AML-193 (cell line): ENCODE measurements at regions not wholly inside any gene's neighbourhood (a gene's known extent, or its start where the extent isn't known, plus 50 kb on each side); places are given as distances from the start of the nearest gene placed in this dataset.
"Not testable (repeated sequence)": the region's sequence is repeated elsewhere in the genome, so short reads cannot be mapped to it uniquely, and the experiment has no call there.

Experiments used
- DNase-seq, 2 experiments: peaks; one replicate each; lab custom pipeline; 2025; lab: John Stamatoyannopoulos, UW

DNA sequence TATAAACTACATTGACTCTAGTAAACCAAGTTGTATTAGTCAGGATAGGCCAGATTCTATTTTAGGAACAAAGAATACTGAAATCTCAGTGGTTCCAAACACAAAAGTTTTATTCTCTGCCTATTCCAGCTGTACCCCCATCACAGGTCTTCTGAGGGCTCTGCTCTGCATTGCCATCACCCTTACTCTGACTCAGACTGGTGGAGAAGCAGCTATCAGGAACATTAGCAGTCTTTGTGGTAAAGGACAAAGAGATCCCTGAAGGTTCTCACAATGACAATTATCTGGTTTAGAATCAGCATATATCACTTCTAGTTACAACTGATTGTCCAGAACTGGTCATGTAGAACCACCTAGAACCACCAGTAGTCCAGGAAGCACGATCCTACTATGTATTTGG lies 251.1 kb downstream of the GLUD2 start:
- no peak for DNase-seq

DNA sequence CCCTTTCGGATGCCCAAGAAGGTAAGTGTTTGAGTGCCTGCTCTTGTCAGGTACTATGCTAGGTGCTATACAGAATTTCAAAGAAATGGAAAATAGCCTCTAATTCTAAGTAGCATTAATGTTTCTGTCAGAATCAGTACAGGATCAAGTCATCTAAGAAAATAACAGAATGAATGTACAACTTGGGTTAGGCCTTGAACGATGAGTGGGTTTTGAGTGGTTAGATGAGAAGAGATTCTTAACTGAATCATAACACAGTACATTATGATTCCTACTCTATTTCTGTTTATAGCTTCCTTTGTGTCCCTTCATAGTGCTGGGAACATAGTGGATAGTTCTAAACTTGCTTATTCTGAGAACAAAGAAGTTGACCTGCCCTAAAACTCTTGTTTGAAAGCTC lies 253.9 kb downstream of the GLUD2 start:
- no peak for DNase-seq

DNA sequence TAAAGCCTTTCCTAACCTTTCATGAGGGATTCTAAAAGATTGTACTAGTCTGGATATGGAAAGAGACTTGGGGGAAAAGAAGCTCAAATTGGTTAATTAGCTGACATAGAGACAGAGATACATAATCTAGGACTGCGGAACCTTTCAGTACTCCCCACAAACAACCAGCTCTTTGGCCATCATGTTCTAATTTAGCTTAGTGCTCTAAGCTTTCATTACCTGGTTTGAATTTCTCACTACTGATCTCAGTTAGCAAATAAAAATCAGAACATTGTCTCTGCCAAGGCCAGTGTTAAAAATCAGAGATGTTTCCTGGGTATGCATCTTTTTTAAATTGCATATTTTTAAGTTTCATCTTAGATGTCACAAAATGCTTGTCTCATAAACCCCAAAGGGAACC lies 254.4 kb downstream of the GLUD2 start:
- no peak for DNase-seq

DNA sequence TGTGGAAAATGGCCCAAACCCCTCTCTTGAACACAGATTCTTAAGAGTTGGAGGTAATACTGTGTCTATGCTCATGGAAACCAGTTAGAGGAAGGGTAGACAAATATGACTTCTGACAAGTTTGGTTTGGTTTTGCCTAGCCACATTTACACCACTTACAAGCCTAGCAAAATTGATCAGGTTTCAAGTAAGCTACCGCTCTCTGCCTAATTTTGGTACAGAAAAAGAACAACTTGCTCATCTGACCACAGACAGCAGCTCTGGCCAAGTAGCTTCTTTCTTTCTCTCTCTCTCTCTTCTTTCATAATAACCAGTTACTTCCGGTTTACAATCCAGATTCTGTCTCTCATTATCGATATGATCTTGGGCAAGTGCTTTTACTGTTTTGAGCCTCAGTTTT lies 260.0 kb downstream of the GLUD2 start:
- DNase-seq = no peak

DNA sequence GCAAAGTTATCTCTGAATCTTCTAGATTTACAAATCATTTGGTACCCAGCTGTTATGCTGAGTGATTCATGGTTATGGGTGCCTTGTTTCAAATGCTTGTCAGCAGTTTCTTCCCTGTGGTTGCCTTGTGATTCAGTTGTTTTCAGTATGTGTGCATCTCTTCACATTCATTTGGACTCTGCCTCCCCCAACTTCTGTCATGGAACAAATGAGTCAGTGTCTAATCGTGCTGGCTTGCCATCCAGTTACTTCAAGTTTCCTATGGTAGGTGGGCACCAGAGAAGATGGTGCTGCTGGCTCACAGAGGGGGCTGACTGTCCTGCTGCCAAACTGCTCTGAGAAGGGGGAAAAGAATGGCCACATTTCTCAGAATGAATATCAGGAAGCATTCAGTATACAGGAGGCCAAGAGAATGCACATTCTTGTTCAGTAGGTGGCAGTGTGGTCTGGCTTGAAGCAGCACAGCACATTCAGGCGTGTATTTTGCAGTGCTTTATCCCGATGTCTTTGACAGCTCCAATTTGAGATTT lies 260.9 kb downstream of the GLUD2 start:
- DNase-seq = no peak

DNA sequence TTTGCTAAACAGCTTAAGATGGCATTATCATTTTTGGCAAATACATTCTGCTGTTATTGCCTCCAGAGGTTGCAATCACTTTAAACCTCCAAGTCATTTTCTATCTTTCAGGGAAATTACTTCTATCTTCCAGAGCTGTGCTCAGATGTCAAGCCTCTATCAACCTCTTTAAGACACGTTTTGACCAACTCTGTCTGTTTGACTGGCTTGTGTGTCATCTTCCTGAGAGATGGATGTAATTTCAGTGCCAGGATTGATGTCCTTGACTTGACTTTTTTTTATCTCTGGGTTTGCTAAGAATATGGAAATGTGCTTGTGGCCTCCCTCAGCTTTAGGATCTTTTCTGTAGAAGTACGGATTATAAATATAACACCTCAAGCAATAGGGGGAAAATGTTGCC lies 263.4 kb downstream of the GLUD2 start:
- DNase-seq = no peak

DNA sequence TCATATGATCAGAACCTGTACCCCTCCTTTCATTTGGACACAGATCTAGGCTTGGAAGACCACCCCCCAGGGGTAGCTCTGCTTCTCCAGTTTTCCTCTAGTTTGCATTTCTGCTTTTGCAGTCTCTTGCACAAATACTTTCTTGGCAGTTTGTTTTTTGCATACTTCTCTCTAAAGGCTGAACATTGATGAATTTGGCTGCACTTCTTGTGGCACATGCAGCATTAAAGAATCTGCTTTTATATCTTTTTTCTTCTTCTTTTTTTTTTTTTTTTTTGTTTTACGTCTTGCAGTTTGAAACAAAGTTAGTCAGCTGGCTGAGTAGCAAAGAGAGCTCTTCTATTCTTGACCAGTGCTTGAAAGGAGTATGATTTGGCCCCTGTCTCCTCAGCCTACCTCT lies 273.0 kb downstream of the GLUD2 start:
- no peak for DNase-seq

DNA sequence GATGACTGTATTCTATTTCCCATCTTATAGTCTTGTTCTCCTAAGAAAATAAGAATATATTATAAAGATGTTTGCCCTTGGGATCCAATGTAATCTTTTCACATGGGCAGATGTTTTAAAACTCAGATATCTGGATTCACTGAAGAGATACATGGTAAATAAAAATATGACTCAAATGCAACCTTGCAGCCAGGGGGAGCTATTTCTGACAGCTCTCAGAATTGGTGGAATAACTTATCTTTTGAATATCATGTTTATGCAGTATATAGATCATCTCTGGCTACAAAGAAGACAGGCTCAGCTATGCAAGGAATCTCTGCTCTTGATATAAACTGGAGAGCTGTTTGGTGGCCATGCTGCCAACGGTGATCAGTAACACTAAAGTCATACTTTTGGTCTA lies 274.7 kb downstream of the GLUD2 start:
- DNase-seq = no peak

DNA sequence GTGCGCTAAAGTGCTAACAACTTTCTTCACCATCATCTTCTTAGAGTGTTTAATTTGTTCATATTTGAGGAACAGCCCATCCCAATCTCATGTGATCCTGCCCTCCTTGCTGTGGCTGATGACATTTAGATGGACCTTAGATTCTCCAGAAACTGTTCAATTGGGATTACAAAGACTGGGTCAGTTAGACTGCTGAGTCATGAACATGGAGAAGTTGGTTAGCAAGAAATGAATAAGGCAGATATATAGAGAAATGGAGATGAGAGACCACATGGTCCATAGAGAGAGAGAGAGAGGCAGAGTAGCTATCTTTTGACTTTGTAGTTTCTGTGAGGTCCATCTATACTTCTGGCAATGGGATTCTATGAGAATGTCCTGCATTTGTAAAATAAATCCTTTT lies 275.9 kb downstream of the GLUD2 start:
- no peak for DNase-seq

DNA sequence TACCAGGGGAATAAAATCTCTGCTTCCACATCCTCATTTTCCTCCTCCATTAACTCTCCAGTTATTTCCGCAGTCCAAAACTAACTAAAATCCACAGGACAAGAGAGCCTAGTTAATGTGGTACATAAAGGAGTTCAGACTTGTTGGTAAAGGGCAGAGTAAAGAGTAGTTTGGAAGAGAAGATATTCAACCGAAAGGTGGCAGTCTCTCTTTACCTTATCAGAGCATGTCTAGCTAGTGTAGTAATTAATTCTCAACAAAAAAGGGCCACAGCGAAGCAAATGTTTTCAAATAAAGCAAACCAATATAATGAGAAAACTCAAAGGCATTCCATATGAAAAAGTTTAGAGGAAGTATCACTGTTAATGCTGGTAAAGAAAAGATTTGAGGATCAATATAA lies 286.5 kb downstream of the GLUD2 start:
- no peak for DNase-seq

DNA sequence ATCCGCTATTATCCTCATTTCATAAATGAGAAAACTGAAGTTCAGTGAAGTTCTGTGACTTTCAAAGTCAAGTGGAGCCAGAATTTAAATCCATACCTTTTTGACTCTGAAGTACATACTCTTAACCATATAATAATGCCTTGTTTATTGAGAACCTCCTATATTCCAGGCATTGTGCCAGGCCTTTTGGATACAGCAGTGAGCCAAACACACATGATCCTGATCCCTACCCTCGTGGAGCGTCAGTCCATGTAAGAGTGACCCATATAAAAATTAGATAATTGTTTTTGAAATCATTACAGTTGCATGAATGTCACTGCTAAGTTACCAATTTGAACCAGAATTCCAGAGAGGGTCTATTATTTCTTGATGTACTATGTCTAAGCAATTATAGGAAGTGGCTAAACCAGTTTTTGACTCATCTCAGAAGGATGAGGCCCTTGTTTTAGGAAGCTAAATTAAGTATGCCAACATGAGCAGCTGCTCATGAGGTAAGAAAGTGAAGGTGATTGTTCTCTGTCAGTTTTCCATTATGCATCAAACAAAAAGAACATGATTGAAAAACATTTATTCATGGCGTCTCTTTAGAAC lies 289.5 kb downstream of the GLUD2 start:
- DNase-seq = no peak

DNA sequence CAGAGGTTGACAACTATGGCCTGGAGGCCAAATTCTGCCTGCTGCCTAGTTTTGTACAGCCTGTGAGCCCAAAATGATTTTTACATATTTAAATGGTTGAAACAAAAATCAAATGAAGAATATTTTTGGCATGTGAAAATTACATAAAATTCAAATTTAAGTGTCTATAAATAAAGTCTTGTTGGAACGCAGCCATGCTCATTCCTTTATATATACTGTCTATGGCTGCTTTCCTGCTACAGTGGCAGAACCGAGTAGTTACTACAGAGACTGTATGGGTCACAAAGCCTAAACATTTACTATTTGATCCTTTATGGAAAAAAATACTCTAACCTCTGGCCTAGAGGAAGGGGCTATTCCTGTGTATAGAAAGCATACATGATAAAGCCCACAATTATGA lies 290.4 kb downstream of the GLUD2 start:
- no peak for DNase-seq

DNA sequence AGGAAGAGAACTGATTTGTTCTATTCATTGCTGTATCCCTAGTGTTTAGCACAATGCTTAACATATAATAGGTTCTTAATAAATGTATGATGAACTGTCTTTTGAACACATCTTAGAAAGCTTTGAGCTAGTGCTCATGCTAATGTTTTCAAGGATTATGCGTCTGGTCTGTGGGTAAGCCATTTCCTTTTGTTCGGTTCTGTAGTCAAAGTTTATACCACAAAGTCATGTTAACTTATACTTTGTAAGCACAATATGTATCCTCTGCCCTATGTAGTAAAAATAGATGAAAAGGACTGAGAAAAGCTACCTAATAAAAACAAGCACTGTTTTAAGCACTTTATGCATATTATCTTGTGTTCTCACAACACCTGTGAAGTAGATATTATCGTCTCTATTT lies 301.9 kb downstream of the GLUD2 start:
- no peak for DNase-seq

DNA sequence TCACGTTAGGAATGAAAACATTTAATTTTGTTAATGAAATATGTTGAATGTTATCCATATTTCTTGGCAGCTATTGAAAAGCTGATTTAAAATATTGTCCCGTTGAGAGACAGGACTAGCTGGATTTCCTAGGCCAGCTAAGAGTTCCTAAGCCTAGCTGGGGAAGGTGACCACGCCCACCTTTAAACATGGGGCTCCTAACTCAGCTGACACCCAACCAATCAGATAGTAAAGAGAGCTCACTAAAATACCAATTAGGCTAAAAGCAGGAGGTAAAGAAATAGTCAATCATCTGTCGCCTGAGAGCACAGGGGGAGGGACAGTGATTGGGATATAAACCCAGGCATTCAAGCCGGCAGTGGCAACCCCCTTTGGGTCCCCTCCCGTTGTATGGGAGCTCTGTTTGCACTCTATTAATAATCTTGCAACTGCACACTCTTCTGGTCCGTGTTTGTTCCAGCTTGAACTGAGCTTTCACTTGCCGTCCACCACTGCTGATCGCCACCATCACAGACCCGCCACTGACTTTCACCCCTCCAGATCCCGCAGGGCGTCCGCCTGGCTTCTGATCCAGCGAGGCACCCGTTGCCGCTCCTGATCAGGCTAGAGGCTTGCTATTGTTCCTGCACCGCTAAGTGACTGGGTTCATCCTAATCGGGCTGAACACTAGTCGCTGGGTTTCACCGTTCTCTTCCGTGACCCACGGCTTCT lies 308.9 kb downstream of the GLUD2 start:
- DNase-seq = no peak

DNA sequence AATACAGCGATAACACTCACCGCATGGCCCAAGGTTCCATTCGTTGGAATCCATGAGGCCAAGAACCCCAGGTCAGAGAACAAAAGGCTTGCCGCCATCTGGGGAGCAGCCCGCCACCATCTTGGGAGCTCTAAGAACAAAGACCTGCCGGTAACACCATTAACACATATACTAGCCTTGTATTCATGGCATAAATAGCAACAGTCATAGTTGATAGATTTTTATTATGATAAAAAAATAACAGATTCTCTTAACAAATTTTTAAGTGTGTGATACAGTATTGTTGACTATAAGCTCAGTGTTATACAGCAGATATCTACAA lies 309.4 kb downstream of the GLUD2 start:
- DNase-seq = no peak

DNA sequence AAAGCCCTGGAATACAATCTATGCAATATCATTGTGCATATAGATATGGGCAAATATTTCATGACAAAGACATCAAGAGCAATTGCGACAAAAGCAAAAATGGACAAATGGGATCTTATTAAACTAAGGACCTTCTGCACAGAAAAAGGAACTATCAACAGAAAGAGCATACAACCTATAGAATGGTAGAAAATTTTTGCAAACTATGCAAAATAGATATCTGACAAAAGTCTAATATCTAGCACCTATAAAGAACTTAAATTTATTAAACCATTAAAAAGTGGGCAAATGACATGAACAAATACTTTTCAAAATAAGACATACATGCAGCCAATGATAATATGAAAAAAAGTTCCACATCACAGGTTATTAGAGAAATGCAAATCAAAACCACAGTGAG lies 312.9 kb downstream of the GLUD2 start:
- no peak for DNase-seq

DNA sequence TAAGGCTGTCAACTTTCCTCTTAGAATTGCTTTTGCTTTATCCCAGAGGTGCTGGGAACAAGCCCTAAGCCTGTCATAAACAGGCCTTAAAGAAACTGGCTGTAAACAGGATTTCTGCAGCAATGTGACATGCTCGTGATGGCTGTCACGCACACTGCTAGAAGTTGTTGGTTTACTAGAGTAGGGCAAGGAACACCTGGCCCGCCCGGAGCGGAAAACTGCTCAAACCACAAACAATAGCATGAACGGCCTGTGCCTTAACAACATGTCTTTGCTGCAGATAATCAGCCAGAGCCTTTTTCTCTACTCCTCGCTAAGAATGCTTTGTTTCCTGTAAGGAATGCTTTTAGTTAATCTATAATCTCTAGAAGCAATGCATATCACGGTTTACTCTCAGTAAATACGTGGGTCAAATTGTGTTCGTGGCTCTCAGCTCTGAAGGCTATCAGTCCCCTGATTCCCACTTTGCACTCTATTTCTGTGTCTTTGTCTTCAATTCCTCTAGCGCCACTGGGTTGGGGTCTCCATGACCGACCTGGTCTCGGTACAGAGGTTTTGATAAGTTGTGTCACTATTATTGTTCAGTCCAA lies 318.3 kb downstream of the GLUD2 start:
- DNase-seq = no peak

DNA sequence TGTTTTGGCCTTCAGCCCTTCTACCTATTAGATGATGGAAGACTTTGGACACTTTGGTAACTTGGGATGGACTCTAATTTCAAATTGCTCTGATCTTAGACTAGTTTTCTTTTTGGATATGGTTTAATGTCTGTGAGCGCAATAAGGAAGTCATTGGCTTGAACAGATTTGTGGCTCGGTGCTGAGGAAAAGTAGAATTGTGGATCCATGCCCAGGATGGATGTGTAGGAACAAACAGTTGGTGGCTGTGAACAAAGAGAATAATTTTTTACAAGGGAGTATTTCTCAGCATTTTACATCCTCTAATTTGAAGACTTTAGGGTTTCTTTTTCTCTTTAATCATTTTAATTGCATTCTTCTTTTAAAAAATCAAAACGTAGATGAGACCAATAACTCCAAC lies 327.1 kb downstream of the GLUD2 start:
- no peak for DNase-seq

DNA sequence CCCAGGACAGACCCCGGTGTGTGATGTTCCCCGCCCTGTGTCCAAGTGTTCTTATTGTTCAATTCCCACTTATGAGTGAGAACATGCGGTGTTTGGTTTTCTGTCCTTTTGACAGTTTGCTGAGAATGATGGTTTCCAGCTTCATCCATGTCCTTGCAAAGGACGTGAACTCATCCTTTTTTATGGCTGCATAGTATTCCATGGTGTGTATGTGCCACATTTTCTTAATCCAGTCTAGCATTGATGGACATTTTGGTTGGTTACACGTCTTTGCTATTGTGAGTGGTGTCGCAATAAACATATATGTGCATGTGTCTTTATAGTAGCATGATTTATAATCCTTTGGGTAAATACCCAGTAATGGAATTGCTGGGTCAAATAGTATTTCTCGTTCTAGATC lies 334.5 kb downstream of the GLUD2 start:
- DNase-seq = not testable (repeated sequence)

DNA sequence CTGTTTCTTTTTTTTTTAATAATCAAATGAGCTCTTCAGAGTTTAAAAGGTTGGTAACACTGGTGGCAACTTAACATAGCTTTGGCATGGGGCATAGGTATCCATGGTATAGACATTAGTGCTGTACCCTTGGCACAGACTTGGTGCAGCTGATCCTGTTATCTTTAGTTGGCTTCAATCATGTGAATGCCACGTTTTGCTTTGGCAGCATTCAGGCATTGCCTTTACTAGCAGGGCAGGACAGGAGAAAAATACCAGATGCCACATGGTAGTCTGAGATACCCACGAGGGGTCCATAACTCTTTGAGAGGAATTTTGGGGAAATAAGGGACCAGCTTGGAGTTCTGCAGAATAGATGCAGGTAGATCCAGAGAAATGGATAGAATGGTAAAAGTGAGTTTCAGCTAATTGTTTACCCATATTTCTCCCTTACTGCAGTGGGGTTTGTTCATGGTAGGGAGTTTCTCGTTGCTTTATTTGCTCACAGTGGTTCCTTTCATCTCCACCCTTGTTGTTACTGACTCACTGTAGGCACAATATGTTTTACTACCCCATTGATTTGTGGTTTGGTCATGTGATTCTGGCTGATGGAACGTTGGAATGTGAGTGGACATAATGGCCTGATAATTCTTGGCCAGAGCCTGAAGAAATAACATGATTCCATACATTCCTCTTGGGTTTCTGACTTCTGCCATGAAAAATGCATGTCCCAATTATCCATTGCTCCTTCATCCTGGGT lies 342.7 kb downstream of the GLUD2 start:
- no peak for DNase-seq

DNA sequence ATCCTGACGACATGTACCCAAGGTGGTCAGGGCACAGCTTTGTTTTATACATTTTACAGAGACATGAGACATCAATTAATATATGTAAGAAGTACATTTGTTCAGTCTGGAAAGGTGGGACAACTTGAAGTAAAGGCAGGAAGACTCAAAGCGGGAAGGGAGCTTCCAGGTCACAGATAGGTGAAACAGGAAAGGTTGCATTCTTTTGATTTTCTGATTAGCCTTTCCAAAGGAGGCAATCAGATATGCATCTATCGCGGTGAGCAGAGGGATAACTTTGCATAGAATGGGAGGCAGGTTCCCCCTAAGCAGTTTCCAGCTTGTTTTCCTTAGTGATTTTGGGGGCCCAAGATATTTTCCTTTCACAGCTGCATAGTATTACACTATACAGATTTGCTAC lies 358.4 kb downstream of the GLUD2 start:
- no peak for DNase-seq

DNA sequence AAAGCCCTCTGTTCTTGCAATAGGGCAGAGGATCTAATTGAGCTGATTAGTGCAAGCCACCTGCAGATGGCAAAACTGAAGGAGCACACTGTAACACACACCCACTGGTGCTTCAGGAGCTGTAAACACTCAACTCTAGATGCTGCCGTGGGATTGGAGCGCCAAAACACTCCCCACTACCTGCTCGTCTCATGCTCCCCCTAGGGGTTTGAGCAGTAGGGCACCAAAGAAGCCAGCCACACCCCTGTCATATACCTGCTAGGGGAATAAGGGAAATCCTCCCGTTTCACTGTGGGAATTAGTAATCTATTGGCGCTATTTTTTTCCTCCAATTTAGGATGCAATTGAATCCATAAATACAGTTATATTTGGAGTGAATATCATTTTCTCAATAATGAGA lies 360.2 kb downstream of the GLUD2 start:
- DNase-seq = no peak

DNA sequence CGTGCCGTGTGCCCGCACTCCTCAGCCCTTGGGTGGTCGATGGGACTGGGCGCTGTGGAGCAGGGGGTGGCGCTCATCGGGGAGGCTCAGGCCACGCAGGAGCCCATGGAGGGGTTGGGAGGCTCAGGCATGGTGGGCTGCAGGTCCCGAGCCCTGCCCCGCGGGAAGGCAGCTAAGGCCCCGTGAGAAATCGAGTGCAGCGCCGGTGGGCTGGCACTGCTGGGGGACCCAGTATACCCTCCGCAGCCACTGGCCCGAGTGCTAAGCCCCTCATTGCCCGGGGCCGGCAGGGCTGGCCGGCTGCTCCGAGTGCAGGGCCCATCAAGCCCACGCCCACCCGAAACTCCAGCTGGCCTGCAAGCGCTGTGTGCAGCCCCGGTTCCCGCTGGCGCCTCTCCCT lies 384.1 kb downstream of the GLUD2 start:
- not testable (repeated sequence) for DNase-seq
